Ovary (tissue), 7 donors: ENCODE measurements at regions not wholly inside any gene's neighbourhood (a gene's known extent, or its start where the extent isn't known, plus 50 kb on each side); places are given as distances from the start of the nearest gene placed in this dataset.

Experiments
- DNase-seq, 5 donors: peaks; one replicate each; pipeline ENCODE4 v3.0.0-alpha.2; 2019 to 2020
- H3K27ac ChIP-seq, 2 donors: fragments of 200-600 bp; one replicate each; pipeline versions ENCODE4 v1.5.1 to v1.8.0; 2019 to 2022
- H3K27me3 ChIP-seq: fragments of 200-600 bp; one replicate; pipeline ENCODE4 v1.8.0; 2022
- H3K36me3 ChIP-seq: fragments of 200-600 bp; sonication (generic); one replicate; pipeline ENCODE4 v1.5.1; 2019
- H3K4me1 ChIP-seq: one replicate; pipeline ENCODE4 v1.8.1; 2013; ENCODE audit warnings: mild to moderate bottlenecking, moderate library complexity; ENCODE audit not compliant: insufficient read depth
- H3K4me3 ChIP-seq: fragments of 200-600 bp; sonication (generic); one replicate; pipeline ENCODE4 v1.5.1; 2017
- H3K9me3 ChIP-seq, 2 donors: fragments of 200-600 bp in 1 of 2; sonication (generic) in 1 of 2; one replicate each; pipeline versions ENCODE4 v1.5.1 to v1.8.1; 2013 to 2019; ENCODE audit warnings: mild to moderate bottlenecking in 1 of 2, moderate library complexity in 1 of 2
- EP300 ChIP-seq: sonication (generic); formaldehyde crosslinking; IDR thresholded peaks from one replicate; pipeline ENCODE4 v1.6.1; 2017; ENCODE audit warnings: antibody characterized with exemption
- POLR2A ChIP-seq: fragments of 450-650 bp; IDR thresholded peaks from one replicate; pipeline ENCODE4 v1.6.1; 2017; ENCODE audit warnings: antibody characterized with exemption, mild to moderate bottlenecking, moderate library complexity
- WGBS, 3 donors: extraction: QIAGEN DNeasy Blood & Tissue Kit in 1 of 3; methylation state at CpG; one replicate each; pipeline versions ENCODE4 v1.1.5 to v1.1.7; 2013 to 2017; 5-methylcytosine and 5-hydroxymethylcytosine counted together
- intact Hi-C, 4 donors: fragments of 100-400 bp; cut with DNase I; formaldehyde crosslinking; loops; one replicate each; pipeline versions ENCODE4 v1.11.0 to v1.15.1; 2022 to 2023
- TF ChIP-seq, protein P1 (sequence below), 3 donors: fragments of 450-650 bp in 2 of 3; fragments of 200-600 bp in 1 of 3; IDR thresholded peaks; one replicate each; pipeline versions ENCODE4 v1.5.1 to v1.8.0; 2016 to 2022; ENCODE audit warnings: antibody characterized with exemption in 3 of 3, mild to moderate bottlenecking in 1 of 3
- donor health status: DM: no; HTN: no; CAD: no; lungs with moderate emphysema.
- donor health status: DM: no; HTN: no; CAD: no.
- donor health status: Bipolar disorder and iron deficiency.
- donor health status: DM: no; HTN: no; CAD: no.
- donor health status: DM: yes; HTN: yes; CAD: no.

DNA sequence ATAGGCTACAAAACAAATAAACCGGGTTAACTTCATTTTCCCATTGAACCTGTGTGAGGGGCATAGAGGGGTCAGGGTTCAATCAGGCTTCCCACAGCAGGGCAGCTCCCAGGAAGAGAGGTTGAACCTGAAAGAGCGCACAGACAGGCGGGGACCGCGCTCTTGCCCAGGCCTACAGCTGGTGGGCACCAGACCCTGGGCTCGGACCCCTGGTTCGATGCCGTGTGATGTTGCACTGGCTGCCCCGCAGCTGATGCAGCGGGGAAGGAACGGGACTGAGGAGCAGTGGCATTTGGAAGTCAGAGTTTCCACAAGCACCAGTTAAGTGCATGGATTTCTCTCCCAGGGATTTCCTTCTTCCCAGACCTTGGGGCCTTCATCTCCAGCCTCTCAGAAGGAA, 72.6 kb upstream of the INSIG1 start:
- Histone ChIP-seq H3K4me3 (no peak overlapping the region), H3K36me3 (no peaks in the 10 kb centered on the region), H3K4me1 (no peaks in the 10 kb centered on the region), H3K9me3 (no peaks in the 10 kb centered on the region), H3K27me3 (no peaks in the 10 kb centered on the region), H3K27ac (no peak overlapping the region)
- DNase-seq, result no peak
- 82 to 90% (median 89%) methylated on average over 11 of the region's 11 CpGs for WGBS, 3 donors
- intact Hi-C loops, result no loop called here
- TF ChIP-seq, protein P1, sequence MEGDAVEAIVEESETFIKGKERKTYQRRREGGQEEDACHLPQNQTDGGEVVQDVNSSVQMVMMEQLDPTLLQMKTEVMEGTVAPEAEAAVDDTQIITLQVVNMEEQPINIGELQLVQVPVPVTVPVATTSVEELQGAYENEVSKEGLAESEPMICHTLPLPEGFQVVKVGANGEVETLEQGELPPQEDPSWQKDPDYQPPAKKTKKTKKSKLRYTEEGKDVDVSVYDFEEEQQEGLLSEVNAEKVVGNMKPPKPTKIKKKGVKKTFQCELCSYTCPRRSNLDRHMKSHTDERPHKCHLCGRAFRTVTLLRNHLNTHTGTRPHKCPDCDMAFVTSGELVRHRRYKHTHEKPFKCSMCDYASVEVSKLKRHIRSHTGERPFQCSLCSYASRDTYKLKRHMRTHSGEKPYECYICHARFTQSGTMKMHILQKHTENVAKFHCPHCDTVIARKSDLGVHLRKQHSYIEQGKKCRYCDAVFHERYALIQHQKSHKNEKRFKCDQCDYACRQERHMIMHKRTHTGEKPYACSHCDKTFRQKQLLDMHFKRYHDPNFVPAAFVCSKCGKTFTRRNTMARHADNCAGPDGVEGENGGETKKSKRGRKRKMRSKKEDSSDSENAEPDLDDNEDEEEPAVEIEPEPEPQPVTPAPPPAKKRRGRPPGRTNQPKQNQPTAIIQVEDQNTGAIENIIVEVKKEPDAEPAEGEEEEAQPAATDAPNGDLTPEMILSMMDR (IDR thresholded peaks at IDR 0.05), result no peak
- TF ChIP-seq POLR2A, result no peak
- no peak for TF ChIP-seq EP300

DNA sequence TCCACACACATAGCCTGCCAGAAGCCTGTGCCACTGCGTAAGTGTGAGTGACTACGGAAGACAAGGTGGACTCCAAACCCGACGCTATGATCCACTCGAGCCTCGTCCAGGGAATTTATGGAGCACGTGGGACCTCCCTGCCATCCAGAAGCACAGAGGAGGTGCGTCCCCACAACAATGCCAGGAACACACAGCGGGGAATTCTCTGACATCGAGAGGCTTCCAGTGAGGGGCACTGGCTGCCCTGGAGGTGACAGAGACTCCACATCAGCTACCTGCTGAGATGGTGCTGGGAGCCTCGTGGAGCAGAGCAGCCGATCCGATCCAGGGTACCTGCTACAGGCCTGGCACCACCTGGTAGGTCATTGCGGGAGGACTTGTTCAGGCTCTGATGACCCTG, 72.2 kb upstream of the INSIG1 start:
- Histone ChIP-seq H3K4me1 (no peaks in the 10 kb centered on the region), H3K4me3 (no peak overlapping the region), H3K27ac (no peak overlapping the region), H3K9me3 (no peaks in the 10 kb centered on the region), H3K27me3 (no peaks in the 10 kb centered on the region), H3K36me3 (no peaks in the 10 kb centered on the region)
- 80 to 84% (median 83%) methylated on average over 14 of the region's 14 CpGs for WGBS, 3 donors
- TF ChIP-seq, protein P1 (IDR thresholded peaks at IDR 0.05), result no peak
- TF ChIP-seq POLR2A (no peak), EP300 (no peak)
- no peak for DNase-seq
- intact Hi-C loops, result no loop called here

GRCh38 chr7:155226261-155227003, 71.2 kb upstream of the INSIG1 start:
- no peaks in the 10 kb centered on the region for H3K36me3 ChIP-seq
- no peaks in the 10 kb centered on the region for H3K27me3 ChIP-seq
- DNase-seq, result no peak
- H3K4me1 ChIP-seq, result no peaks in the 10 kb centered on the region
- intact Hi-C loops, result no loop called here
- H3K9me3 ChIP-seq, result no peaks in the 10 kb centered on the region
- H3K27ac ChIP-seq, result no peak overlapping the region
- WGBS, 3 donors, result 63 to 67% (median 66%) methylated on average over 25 to 26 of the region's 26 CpGs
- no peak overlapping the region for H3K4me3 ChIP-seq
- TF ChIP-seq, protein P1 (IDR thresholded peaks at IDR 0.05), result no peak
- no peak for TF ChIP-seq EP300
- TF ChIP-seq POLR2A, result no peak

- Histone ChIP-seq H3K4me3 (no peak overlapping the region), H3K9me3 (no peaks in the 10 kb centered on the region), H3K4me1 (no peaks in the 10 kb centered on the region), H3K27me3 (no peaks in the 10 kb centered on the region), H3K27ac (no peak overlapping the region), H3K36me3 (no peaks in the 10 kb centered on the region)
- no peak for DNase-seq
- intact Hi-C loops, result no loop called here
- WGBS, 3 donors, result 65 to 71% (median 67%) methylated on average over 27 of the region's 27 CpGs
- TF ChIP-seq EP300, result no peak
- TF ChIP-seq, protein P1 (IDR thresholded peaks at IDR 0.05), result no peak
- no peak for TF ChIP-seq POLR2A
Measured at GRCh38 chr7:155227004-155227787, 70.5 kb upstream of the INSIG1 start.
